ENCODE measurements at regions not wholly inside any gene's neighbourhood (a gene's known extent, or its start where the extent isn't known, plus 50 kb on each side); places are given as distances from the start of the nearest gene placed in this dataset.

- TF ChIP-seq CTCF (IDR thresholded peaks at IDR 0.05 in 8 of 11, conservative IDR thresholded peaks at IDR 0.05 in 3 of 11) (no peak), POLR2A (IDR thresholded peaks at IDR 0.05) (no peak), POLR2AphosphoS5 (IDR thresholded peaks at IDR 0.05) (no peak)
Observed at GRCh38 chr12:89833337-89834252, 125.0 kb upstream of the ATP2B1 start.

Data from spleen (tissue), 7 donors.